Cardiac muscle cell (in vitro differentiated cells and primary cell): ENCODE measurements at regions not wholly inside any gene's neighbourhood (a gene's known extent, or its start where the extent isn't known, plus 50 kb on each side); places are given as distances from the start of the nearest gene placed in this dataset.

ENCODE experiments used
- DNase-seq, 2 donors: peaks; one replicate each; pipeline versions ENCODE4 v3.0.0 to v3.0.0-alpha.2; 2010 to 2017; ENCODE audit warnings: low read depth in 1 of 2, low spot score in 1 of 2
- H3K27ac ChIP-seq: fragments of 200-600 bp; sonication (generic); 2 replicates; pipeline ENCODE4 v1.5.1; 2016
- H3K27me3 ChIP-seq: fragments of 200-600 bp; sonication (generic); 2 replicates; pipeline ENCODE4 v1.6.0; 2016; ENCODE audit warnings: control low read depth
- H3K36me3 ChIP-seq: fragments of 200-600 bp; sonication (generic); 2 replicates; pipeline ENCODE4 v1.5.1; 2016; ENCODE audit warnings: control low read depth
- H3K4me1 ChIP-seq: fragments of 200-600 bp; sonication (generic); 2 replicates; pipeline ENCODE4 v1.8.1; 2017; ENCODE audit warnings: low read depth, mild to moderate bottlenecking, mixed run types
- H3K4me3 ChIP-seq: fragments of 200-600 bp; sonication (generic); 2 replicates; pipeline ENCODE4 v1.5.1; 2016; ENCODE audit warnings: mild to moderate bottlenecking
- H3K9me3 ChIP-seq: fragments of 200-600 bp; sonication (generic); 2 replicates; pipeline ENCODE4 v1.5.1; 2017; ENCODE audit warnings: low read depth, mild to moderate bottlenecking, control low read depth
- CTCF ChIP-seq: IDR thresholded peaks from 2 replicates; pipeline ENCODE4 v1.5.1; 2012; ENCODE audit warnings: low read depth, mild to moderate bottlenecking, low read length

GRCh38 chr11:33585586-33586209, 114.9 kb downstream of the C11orf91 start:
- peak in 1 of 2 donors; percentile 64 for DNase-seq
- no peak for TF ChIP-seq CTCF
- no peaks in the 10 kb centered on the region for H3K4me1 ChIP-seq
- H3K9me3 ChIP-seq, result no peaks in the 10 kb centered on the region
- H3K27ac ChIP-seq, result no peak overlapping the region
- no peak overlapping the region for H3K4me3 ChIP-seq
- H3K36me3 ChIP-seq, result no peaks in the 10 kb centered on the region
- H3K27me3 ChIP-seq, result no peaks in the 10 kb centered on the region

DNA sequence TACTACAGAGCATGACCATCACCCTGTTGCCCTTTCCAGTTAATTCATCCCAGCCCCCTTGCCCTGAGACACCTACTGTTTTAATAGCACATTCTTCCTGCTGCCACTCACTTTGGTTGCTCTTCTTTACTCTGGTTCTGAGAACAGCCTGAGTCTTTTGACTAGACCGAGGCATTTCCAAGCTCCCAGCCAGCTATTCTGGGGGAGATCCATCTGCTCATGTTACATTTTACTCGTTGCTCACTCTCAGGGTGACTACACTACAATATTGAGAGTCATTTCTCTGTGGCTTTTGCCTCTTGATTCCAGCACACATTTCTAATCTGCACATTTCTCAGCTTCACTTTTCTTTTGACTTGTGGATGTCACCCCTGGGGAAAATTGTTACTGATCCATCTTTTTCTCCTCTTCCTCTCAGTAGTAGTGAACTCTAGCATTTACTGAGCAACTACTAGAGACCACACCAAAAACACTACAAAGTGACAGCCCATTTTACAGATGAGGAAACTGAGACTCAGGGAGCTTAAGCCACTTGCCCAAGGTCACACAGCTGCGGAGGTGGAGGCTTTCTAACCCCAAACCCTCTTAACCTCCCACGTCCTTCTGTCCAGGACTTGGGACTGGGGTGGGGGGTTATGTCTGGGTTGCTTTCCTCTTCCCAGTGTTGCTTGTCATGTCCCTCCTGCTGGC, 117.8 kb downstream of the C11orf91 start:
- Histone ChIP-seq H3K9me3 (no peaks in the 10 kb centered on the region), H3K4me3 (no peak overlapping the region), H3K27me3 (no peaks in the 10 kb centered on the region), H3K27ac (no peak overlapping the region), H3K36me3 (no peaks in the 10 kb centered on the region), H3K4me1 (no peaks in the 10 kb centered on the region)
- DNase-seq, result no peak
- no peak for TF ChIP-seq CTCF

DNA sequence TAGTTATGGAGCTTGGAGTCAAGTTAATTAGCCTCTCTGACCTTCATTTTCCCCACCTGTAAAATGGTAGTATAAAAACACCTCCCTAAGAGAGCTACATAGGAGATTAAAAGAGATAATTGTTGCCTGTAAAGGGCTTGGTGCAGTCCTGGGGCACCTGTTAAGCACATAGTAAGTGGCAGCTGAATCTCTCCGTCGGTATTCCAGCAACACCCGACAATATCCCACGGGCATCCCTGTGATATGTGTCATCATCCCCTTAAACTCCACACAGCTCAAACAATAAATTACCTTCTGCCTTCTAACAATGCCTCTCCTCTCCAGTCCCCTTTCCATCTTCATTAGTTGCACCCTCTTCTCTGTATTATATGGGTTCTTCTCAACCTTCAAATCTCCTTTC, 121.5 kb downstream of the C11orf91 start:
- DNase-seq, result no peak
- H3K9me3 ChIP-seq, result no peaks in the 10 kb centered on the region
- TF ChIP-seq CTCF, result no peak

GRCh38 chr11:33577204-33577603, 123.4 kb downstream of the C11orf91 start:
- H3K9me3 ChIP-seq, result no peaks in the 10 kb centered on the region
- no peak overlapping the region for H3K27ac ChIP-seq
- no peaks in the 10 kb centered on the region for H3K36me3 ChIP-seq
- H3K27me3 ChIP-seq, result no peaks in the 10 kb centered on the region
- TF ChIP-seq CTCF, result no peak
- no peak overlapping the region for H3K4me3 ChIP-seq
- no peaks in the 10 kb centered on the region for H3K4me1 ChIP-seq
- DNase-seq, result no peak

More for the DNA sequence above, 121.5 kb downstream of the C11orf91 start:
- Histone ChIP-seq H3K4me3 (no peak overlapping the region), H3K27ac (no peak overlapping the region), H3K4me1 (no peaks in the 10 kb centered on the region), H3K27me3 (no peaks in the 10 kb centered on the region), H3K36me3 (no peaks in the 10 kb centered on the region)

GRCh38 chr11:33575311-33575710, 125.3 kb downstream of the C11orf91 start:
- no peaks in the 10 kb centered on the region for H3K9me3 ChIP-seq
- H3K36me3 ChIP-seq, result no peaks in the 10 kb centered on the region
- DNase-seq, result no peak
- TF ChIP-seq CTCF, result no peak
- no peaks in the 10 kb centered on the region for H3K4me1 ChIP-seq
- no peaks in the 10 kb centered on the region for H3K27me3 ChIP-seq
- no peak overlapping the region for H3K27ac ChIP-seq
- H3K4me3 ChIP-seq, result no peak overlapping the region
